Karpas-422 (cell line): ENCODE measurements at regions not wholly inside any gene's neighbourhood (a gene's known extent, or its start where the extent isn't known, plus 50 kb on each side); places are given as distances from the start of the nearest gene placed in this dataset.

Experiments
- DNase-seq: peaks from one replicate; pipeline ENCODE4 v3.0.0-alpha.2; 2015
- H2AFZ ChIP-seq: fragments of 200-600 bp; sonication (generic); 2 replicates; pipeline ENCODE4 v1.6.1; 2014; ENCODE audit warnings: antibody characterized with exemption, low read length, mixed read lengths
- H3K27ac ChIP-seq: fragments of 200-600 bp; sonication (generic); 2 replicates; pipeline ENCODE4 v1.5.1; 2014; ENCODE audit warnings: mild to moderate bottlenecking, low read length, moderate library complexity
- H3K27me3 ChIP-seq: fragments of 200-600 bp; sonication (generic); 2 replicates; pipeline ENCODE4 v1.6.1; 2014; ENCODE audit warnings: low read length, mixed read lengths
- H3K36me3 ChIP-seq: fragments of 200-600 bp; sonication (generic); 2 replicates; pipeline ENCODE4 v1.6.1; 2014; ENCODE audit warnings: low read length, mixed read lengths; ENCODE audit not compliant: insufficient read depth
- H3K4me1 ChIP-seq: fragments of 200-600 bp; sonication (generic); 2 replicates; pipeline ENCODE4 v1.6.1; 2014; ENCODE audit warnings: mild to moderate bottlenecking, low read length, mixed read lengths
- H3K4me2 ChIP-seq: fragments of 200-600 bp; sonication (generic); 2 replicates; pipeline ENCODE4 v1.6.1; 2014; ENCODE audit warnings: low read length, low read depth, mild to moderate bottlenecking; ENCODE audit not compliant: poor library complexity, severe bottlenecking
- H3K4me3 ChIP-seq: fragments of 200-600 bp; sonication (generic); 2 replicates; pipeline ENCODE4 v1.5.1; 2014; ENCODE audit warnings: mild to moderate bottlenecking, antibody characterized with exemption, low read length, mixed read lengths
- H3K79me2 ChIP-seq: fragments of 200-600 bp; sonication (generic); 2 replicates; pipeline ENCODE4 v1.6.1; 2014; ENCODE audit warnings: mild to moderate bottlenecking, low read length, mixed read lengths
- H3K9ac ChIP-seq: fragments of 200-600 bp; sonication (generic); 2 replicates; pipeline ENCODE4 v1.6.0; 2014; ENCODE audit warnings: low read length
- H3K9me2 ChIP-seq: fragments of 200-600 bp; sonication (generic), shearing (Covaris generic); replicated peaks from 2 replicates; pipeline ENCODE4 v1.6.0; 2014; ENCODE audit warnings: mild to moderate bottlenecking, low read length, moderate library complexity; ENCODE audit not compliant: insufficient read depth
- H3K9me3 ChIP-seq: fragments of 300-700, 200-600 bp; sonication (generic); 2 replicates; pipeline ENCODE4 v1.6.1; 2014; ENCODE audit warnings: low read length, mixed read lengths
- H4K20me1 ChIP-seq: fragments of 200-600 bp; sonication (generic); 2 replicates; pipeline ENCODE4 v1.6.1; 2014; ENCODE audit warnings: mild to moderate bottlenecking, antibody characterized with exemption, low read length, low read depth; ENCODE audit not compliant: insufficient read depth

DNA sequence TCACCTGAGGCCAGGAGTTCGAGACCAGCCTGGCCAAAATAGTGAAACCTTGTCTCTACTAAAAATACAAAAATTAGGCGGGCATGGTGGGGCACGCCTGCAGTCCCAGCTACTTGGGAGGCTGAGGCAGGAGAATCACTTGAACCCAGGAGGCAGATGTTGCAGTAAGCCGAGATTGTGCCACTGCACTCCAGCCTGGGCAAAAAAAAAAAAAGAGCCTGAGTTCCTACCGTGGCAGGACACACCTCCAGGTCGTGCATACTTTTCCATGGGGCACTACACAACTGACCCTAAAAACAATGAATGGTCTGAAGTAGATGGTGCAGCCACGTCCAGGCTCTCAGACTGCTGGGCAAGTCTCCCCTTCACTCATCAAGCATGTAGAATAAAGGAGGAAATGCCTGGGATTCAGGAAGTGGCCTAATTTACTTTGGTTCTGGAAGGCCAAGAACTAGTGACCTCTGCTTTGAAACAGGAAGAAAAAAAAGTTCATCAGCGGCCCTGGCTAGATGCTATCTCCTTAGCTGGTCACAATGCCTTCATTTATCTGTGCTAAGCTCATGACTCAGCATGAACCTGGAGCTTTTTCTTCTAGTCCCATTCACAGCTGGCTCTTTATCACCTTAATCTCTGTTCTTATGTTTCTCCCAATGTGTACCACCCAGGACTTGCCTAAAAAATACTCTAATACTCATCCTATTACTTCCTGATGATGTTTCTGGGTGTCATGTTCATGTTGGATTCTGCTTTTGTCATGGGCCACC, 55.8 kb upstream of the OR6J1 start:
- H2AFZ ChIP-seq: no peak overlapping the region
- no peak overlapping the region for H3K9ac ChIP-seq
- no peak overlapping the region for H3K4me3 ChIP-seq
- no peaks in the 10 kb centered on the region for H3K79me2 ChIP-seq
- DNase-seq: no peak
- H3K9me3 ChIP-seq: no peaks in the 10 kb centered on the region
- no peaks in the 10 kb centered on the region for H3K27me3 ChIP-seq
- H3K4me2 ChIP-seq: no peak overlapping the region
- H3K9me2 ChIP-seq: no peaks in the 10 kb centered on the region
- peaks cover 2% of the 10 kb centered on the region; the same call in 1 of the 2 replicates for H3K4me1 ChIP-seq
- H3K36me3 ChIP-seq: no peaks in the 10 kb centered on the region
- H4K20me1 ChIP-seq: no peaks in the 10 kb centered on the region
- H3K27ac ChIP-seq: no peak overlapping the region

DNA sequence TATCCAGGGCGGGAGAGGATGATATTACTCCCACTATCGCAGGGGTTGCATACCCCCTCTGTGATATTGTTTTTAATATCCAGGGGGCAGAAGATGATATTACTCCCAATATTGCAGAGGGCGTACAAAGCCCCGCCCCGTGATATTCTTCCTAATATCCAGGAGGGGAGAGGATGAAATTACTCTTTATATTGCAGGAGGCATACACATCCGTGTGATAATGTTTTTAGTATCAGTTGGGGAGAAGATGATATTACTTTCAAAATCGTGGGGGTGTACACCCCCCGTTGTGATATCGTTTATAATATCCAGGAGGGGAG, 52.9 kb upstream of the OXA1L start:
- H3K4me1 ChIP-seq: peaks cover 16% of the 10 kb centered on the region
- H4K20me1 ChIP-seq: no peaks in the 10 kb centered on the region
- DNase-seq: no peak
- peak overlapping the region; percentile 95 for H3K4me2 ChIP-seq
- H3K4me3 ChIP-seq: peak overlapping the region; percentile 67
- peak overlapping the region; percentile 95 for H2AFZ ChIP-seq
- H3K9me2 ChIP-seq: no peaks in the 10 kb centered on the region
- no peaks in the 10 kb centered on the region for H3K27me3 ChIP-seq
- H3K9me3 ChIP-seq: no peaks in the 10 kb centered on the region
- peak overlapping the region; percentile 64 for H3K9ac ChIP-seq
- H3K36me3 ChIP-seq: no peaks in the 10 kb centered on the region
- H3K27ac ChIP-seq: no peak overlapping the region
- H3K79me2 ChIP-seq: no peaks in the 10 kb centered on the region

DNA sequence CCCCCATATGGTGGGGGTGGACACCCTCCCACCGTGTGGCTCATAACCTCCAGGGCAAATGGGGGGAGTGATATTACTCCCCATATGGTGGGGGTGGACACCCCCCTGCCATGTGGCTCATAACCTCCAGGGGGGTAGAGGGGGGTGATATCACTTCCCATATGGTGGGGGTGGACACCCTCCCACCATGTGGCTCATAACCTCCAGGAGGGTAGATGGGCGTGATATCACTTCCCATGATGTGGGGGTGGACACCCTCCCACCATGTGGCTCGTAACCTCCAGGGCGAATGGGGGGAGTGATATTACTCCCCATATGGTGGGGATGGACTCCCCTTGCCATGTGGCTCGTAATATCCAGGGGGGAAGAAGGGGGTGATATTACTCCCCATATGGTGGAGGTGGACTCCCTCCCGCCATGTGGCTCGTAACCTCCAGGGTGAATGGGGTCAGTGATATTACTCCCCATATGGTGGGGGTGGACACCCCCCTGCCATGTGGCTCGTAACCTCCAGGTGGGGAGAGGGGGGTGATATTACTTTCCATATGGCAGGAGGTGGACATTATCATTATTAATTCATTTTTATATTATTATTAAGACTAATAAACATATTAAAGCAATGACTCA, 51.2 kb upstream of the OXA1L start:
- H2AFZ ChIP-seq: no peak overlapping the region
- peaks cover 16% of the 10 kb centered on the region for H3K4me1 ChIP-seq
- no peak overlapping the region for H3K4me2 ChIP-seq
- H3K9me2 ChIP-seq: no peaks in the 10 kb centered on the region
- no peak overlapping the region for H3K27ac ChIP-seq
- H3K36me3 ChIP-seq: no peaks in the 10 kb centered on the region
- H3K79me2 ChIP-seq: no peaks in the 10 kb centered on the region
- H4K20me1 ChIP-seq: no peaks in the 10 kb centered on the region
- H3K27me3 ChIP-seq: no peaks in the 10 kb centered on the region
- no peak for DNase-seq
- no peaks in the 10 kb centered on the region for H3K9me3 ChIP-seq
- H3K9ac ChIP-seq: no peak overlapping the region
- H3K4me3 ChIP-seq: no peak overlapping the region

DNA sequence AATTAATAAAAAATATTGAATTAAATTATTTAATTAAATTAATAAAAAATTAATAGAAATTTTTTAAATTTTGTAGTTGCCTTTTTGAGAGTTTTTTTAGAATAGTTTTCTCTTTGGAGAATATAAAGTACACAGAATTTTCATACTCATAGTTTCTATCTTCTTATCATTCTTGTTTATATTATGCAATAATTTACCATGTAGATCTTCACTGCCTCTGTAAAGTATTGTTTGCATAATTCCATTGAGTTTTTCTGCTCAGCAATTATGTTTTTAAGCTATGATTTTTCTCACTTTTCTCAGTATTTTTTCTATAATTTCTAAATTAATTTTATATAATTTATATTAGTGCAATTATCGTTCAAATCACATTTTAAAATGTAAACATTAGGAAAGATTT, 50.6 kb upstream of the OXA1L start:
- H2AFZ ChIP-seq: no peak overlapping the region

More for the DNA sequence above, 50.6 kb upstream of the OXA1L start:
- Histone ChIP-seq H3K4me1 (peaks cover 16% of the 10 kb centered on the region), H3K36me3 (no peaks in the 10 kb centered on the region), H3K9ac (no peak overlapping the region), H3K27me3 (no peaks in the 10 kb centered on the region), H4K20me1 (no peaks in the 10 kb centered on the region), H3K9me3 (no peaks in the 10 kb centered on the region), H3K27ac (no peak overlapping the region), H3K4me3 (no peak overlapping the region), H3K9me2 (no peaks in the 10 kb centered on the region), H3K4me2 (no peak overlapping the region), H3K79me2 (no peaks in the 10 kb centered on the region)
- no peak for DNase-seq
